Superior temporal gyrus (tissue), 1 donor: ENCODE measurements at regions not wholly inside any gene's neighbourhood (a gene's known extent, or its start where the extent isn't known, plus 50 kb on each side); places are given as distances from the start of the nearest gene placed in this dataset.
"Not testable (repeated sequence)": the region's sequence is repeated elsewhere in the genome, so short reads cannot be mapped to it uniquely, and the experiment has no call there.

Source experiments
- DNase-seq: peaks from one replicate; pipeline ENCODE4 v3.0.0-alpha.2; 2016; ENCODE audit errors: extremely low spot score

DNA sequence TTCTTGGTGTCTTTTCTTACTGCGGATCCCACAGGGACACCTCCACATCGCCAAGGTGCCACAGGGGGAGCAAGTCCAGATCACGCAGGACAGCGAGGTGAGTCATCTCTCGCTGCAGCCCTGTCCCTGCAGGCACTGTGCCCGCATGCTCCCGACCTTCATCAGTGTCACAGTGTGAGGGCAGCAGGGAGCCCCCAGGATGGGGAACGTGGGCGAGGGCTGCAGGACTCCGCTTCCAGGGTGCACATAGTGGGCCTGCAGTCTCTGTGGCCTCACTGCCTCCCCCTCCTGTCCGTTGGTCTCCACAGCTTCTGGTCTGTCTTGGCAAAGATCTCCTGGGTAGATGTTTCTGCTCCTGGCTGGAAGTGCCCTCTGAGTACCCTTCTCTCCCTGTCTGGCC is 78.0 kb downstream of the NPIPB11 start:
- DNase-seq, result not testable (repeated sequence)

DNA sequence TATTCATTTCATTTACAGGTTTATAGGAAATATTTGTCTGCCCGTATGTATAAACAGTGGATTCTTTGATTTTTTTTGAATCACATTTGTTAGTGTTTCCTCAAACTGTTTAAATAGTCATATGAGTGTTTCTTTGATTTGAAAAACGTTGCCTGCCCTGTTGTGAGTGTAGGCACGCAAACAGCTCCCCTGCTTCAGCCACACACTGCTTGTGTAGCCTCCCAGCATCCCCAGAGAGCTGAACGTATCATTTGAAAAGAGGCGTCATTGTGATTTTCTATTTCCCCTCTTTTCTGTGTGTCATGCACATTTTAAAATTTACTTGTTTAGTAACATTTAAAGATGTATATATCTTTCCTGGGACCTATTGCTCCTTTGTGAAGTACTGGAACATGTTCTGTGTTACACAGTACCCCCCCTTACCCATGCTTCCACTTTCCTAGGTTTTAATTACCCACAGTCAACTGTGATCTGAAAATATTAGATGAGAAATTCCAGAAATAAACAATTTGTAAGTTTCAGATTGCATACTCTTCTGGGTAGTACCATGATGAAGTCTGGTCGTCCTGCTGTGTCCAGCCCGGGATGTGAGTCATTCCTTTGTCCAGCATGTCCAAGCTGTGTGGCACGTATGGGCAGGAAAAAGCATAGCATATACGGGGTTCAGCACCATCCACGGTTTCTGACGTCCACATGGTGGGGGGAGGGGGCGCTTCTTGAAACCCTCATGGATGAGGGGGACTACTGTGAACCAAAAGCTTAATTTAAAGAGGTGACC is 78.7 kb downstream of the NPIPB11 start:
- not testable (repeated sequence) for DNase-seq

DNA sequence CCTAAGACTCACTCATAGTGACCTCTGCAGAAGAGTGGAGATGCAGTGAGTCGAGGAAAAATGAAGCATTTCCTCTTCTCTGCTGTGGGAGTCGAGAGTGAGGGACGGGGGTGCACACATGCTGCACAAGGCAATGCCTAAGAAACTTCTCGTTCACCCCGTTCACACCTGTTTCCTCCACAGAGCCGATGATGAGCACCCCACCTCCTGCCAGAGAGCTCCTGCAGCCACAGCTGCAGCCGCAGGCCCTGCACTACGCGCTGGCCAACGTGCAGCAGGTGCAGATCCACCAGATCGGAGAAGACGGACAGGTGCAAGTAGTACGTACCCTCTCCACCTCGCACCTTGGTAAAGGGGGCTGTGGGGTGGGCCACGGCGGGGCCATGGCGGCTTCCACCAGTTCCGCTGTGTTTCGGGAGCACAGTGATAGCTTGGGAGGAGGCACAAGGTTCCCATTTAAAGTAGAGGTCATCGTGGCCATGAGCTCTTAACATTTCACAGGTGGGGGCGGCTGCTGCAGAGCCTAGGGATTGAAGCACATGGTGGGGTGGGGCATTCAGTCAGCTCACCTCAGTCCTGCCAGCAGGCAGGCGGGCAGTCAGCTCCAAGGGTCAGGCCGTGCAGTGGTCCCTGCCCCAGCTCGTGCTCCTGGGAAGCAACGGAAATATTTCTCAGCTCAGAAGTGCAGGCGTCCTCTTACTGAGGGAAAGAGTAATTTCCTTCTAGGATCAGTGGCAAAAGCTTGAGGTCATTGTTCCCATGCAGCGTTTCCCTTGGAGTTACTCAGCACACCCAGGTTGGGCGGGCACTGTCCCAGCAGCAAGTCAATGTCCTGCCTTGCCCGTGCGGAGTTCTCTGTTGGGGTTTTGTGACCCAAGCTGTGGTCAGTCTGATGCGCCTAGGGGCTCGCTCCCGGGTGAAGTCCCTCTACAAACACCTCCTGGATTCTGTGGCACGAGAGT is 80.1 kb downstream of the NPIPB11 start:
- not testable (repeated sequence) for DNase-seq

- DNase-seq, result not testable (repeated sequence)
Observed at GRCh38 chr16:29323725-29324124, 82.8 kb downstream of the NPIPB11 start.

DNA sequence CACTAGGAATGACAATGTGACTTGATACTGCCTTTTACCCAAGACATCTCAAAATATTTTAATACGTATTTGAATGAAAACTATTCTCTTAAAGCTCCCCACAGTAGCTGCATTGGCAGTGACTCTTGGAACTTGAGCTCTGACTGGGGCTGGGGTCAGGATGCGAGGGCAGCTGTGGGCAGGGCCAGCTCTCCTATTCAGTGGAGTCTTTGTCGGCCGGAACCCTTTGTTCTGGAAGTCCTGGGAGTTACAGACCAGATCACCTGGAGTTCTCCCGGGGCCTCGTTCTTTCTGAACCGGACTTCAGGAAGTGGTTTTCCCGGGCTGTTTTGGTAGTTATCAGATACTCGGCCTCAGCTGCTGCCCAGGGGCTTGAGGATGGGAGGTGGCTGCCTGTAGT is 84.9 kb downstream of the NPIPB11 start:
- no peak for DNase-seq

GRCh38 chr16:29321000-29321393 is 85.5 kb downstream of the NPIPB11 start:
- DNase-seq, result no peak

DNA sequence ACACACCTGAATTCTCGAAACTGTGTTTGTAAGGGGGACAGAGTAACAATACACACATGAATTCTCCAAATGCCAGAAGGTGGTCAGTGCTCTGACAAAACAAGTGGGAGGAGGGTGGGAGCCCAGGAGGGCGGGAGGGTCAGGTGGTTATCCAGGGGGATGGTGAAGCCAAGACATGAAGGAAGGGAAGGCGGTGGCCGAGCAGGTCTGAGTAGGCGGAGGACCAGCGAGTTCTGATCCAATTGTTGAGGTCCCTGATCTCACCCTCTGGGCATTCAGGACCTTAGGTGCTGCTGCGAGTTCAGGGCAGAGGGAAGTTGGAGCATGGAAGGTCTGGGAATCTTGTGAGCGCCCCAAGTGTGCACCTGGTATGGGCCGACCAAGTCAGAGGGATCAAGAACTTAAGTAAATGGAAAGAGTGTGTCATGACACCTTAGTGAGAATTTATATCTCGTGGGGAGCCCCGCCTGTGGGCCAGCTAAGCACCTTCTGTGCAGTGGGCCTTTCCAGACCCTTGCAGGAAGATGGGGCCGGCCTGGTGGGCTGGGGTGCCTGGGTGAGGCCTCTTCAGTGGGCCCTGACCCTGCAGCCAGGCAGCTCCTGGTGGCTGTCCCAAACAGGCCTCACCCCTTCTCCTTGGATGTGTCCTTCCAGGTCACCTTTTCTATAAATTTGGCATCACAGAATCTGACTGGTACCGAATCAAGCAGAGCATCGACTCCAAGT is 86.1 kb downstream of the NPIPB11 start:
- no peak for DNase-seq

GRCh38 chr16:29319726-29320125 is 86.8 kb downstream of the NPIPB11 start:
- no peak for DNase-seq

DNA sequence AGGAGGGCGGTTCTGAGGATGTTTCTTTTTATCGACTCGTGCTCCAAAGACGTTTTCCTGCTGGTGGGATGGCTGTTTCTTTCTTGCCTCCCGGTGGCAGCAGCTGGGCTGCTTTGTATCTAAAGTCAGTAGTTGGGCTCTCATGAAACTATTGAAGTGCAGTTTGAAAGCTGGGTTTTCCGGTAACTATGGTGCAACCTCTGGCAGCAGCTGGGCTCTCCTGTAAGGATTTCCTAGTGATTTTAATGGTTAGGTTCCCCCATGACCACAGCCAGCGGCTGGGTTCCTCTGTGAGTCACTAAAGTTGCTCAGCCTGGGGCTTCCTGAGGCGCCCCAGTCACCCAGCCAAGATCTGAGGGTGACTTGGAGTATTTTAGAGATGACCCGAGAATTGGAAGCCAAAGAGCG is 87.9 kb downstream of the NPIPB11 start:
- not testable (repeated sequence) for DNase-seq

DNA sequence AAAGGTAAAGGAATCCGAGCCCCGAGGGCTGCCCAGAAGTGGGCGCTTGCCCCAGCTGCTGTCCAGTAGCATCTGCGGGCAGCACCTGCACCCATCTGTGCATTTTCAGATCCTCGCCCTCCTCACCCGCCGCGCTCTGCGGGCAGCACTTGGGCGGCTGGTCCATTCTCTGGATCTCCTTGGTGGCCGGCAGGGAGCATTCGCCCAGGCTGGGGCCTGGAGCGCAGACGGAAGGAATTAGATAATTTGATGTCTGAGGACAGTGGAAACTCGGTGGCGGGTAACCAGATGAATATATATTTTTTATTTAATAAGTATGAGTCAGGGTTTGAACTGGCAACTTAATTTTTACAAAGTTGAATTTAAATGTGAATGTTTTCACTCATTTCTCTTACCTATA is 88.5 kb downstream of the NPIPB11 start:
- no peak for DNase-seq

- no peak for DNase-seq
Observed at GRCh38 chr16:29317269-29317668, 89.2 kb downstream of the NPIPB11 start.

GRCh38 chr16:29316761-29317183 is 89.7 kb downstream of the NPIPB11 start:
- DNase-seq, result no peak

- no peak for DNase-seq
Observed at GRCh38 chr16:29315916-29316517, 90.5 kb downstream of the NPIPB11 start.

GRCh38 chr16:29315046-29315445 is 91.5 kb downstream of the NPIPB11 start:
- DNase-seq, result no peak

- DNase-seq, result no peak
Observed at GRCh38 chr16:29314292-29314934, 92.1 kb downstream of the NPIPB11 start.

DNA sequence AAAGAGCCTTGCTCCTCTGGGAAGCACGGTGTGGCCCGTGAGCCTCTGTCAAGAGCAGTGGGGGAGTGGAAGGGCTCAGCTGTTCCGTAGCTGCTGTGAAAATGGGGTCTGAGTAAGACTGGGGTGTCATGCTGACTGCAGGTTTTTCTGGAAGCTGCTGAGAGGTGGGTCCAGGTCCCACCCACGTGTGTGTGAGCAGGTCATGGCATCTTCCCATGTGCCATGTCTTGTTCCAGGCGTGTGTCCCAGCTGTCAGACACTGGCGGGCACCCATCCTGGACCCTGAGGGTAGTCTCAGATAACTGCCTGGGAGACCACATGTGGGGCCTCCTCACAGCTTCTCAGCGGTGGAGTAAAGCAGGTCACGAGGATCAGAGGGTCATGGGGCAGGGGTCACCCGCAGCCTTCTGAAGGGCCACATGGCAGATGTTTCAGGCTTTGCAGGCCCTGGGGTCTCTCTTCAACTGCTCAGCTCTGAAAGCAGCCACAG is 92.9 kb downstream of the NPIPB11 start:
- DNase-seq, result no peak

GRCh38 chr16:29312835-29313558 is 93.5 kb downstream of the NPIPB11 start:
- DNase-seq, result no peak

- not testable (repeated sequence) for DNase-seq
Observed at GRCh38 chr16:29312345-29312675, 94.2 kb downstream of the NPIPB11 start.

GRCh38 chr16:29311461-29312344 is 94.8 kb downstream of the NPIPB11 start:
- DNase-seq, result no peak
